B cell (primary cell): ENCODE measurements at regions not wholly inside any gene's neighbourhood (a gene's known extent, or its start where the extent isn't known, plus 50 kb on each side); places are given as distances from the start of the nearest gene placed in this dataset.
"Not testable (repeated sequence)": the region's sequence is repeated elsewhere in the genome, so short reads cannot be mapped to it uniquely, and the experiment has no call there.

ENCODE experiments used
- ATAC-seq: fragments of 200-7000 bp; cut with Tn5 transposase; one replicate; pipeline ENCODE4 v1.10.0; 2021; ENCODE audit warnings: low read depth, mild to moderate bottlenecking, moderate number of reproducible peaks, moderate library complexity
- CTCF ChIA-PET: fragments of 350-600 bp; sonication (Branson Sonifier 250); formaldehyde crosslinking; loops from one replicate; lab custom pipeline; 2021; ENCODE audit warnings: antibody characterized with exemption, inconsistent platforms; lab: Charles Lee
- POLR2A ChIA-PET: fragments of 350-600 bp; sonication (Branson Sonifier 250); formaldehyde crosslinking; loops from one replicate; lab custom pipeline; 2021; ENCODE audit warnings: antibody characterized with exemption; lab: Charles Lee
- DNase-seq: peaks from one replicate; pipeline ENCODE4 v3.0.0; 2013
- H2AFZ ChIP-seq: 2 replicates; pipeline ENCODE4 v1.6.1; 2012; ENCODE audit warnings: mild to moderate bottlenecking, low read depth, low read length; ENCODE audit not compliant: insufficient read depth, poor library complexity, severe bottlenecking
- H3K27ac ChIP-seq, 2 donors: 1 replicate in 1 of 2; 2 replicates in 1 of 2; pipeline ENCODE4 v1.5.1; 2012 to 2013; ENCODE audit warnings: low read length in 2 of 2, mild to moderate bottlenecking in 2 of 2, moderate library complexity in 1 of 2
- H3K27me3 ChIP-seq, 4 experiments: fragments of 200-600 bp in 1 of 4; sonication (generic) in 1 of 4; replicated peaks in 1 of 4; 1 replicate in 2 of 4; 2 replicates in 2 of 4; pipeline versions ENCODE4 v1.6.1 to v1.7.0; 2013 to 2016; ENCODE audit warnings: low read length in 3 of 4, mild to moderate bottlenecking in 2 of 4, mixed read lengths in 1 of 4, moderate library complexity in 1 of 4; ENCODE audit not compliant: insufficient read depth in 4 of 4, control insufficient read depth in 3 of 4; ENCODE audit errors: control extremely low read depth in 1 of 4
- H3K36me3 ChIP-seq, 2 experiments: replicated peaks in 1 of 2; 1 replicate in 1 of 2; 2 replicates in 1 of 2; pipeline versions ENCODE4 v1.6.1 to v1.7.1; 2013; ENCODE audit warnings: low read length in 1 of 2; ENCODE audit not compliant: insufficient read depth in 2 of 2, control insufficient read depth in 1 of 2; ENCODE audit errors: control extremely low read depth in 1 of 2, extremely low read depth in 1 of 2
- H3K4me1 ChIP-seq, 2 donors: fragments of 200-600 bp in 1 of 2; sonication (generic) in 1 of 2; 1 replicate in 1 of 2; 2 replicates in 1 of 2; pipeline versions ENCODE4 v1.5.1 to v1.6.1; 2013 to 2017; ENCODE audit warnings: low read length in 2 of 2; ENCODE audit not compliant: control insufficient read depth in 2 of 2, insufficient read depth in 2 of 2
- H3K4me2 ChIP-seq: replicated peaks from 2 replicates; pipeline ENCODE3; 2012; ENCODE audit warnings: mild to moderate bottlenecking, low read depth, low read length; ENCODE audit not compliant: poor library complexity, severe bottlenecking
- H3K4me3 ChIP-seq, 5 experiments: fragments of 200-600 bp in 1 of 5; sonication (generic) in 1 of 5; 1 replicate in 3 of 5; 2 replicates in 2 of 5; pipeline versions ENCODE4 v1.5.1 to v1.7.0; 2011 to 2016; ENCODE audit warnings: low read length in 4 of 5, mild to moderate bottlenecking in 4 of 5, low read depth in 2 of 5, control low read depth in 1 of 5, moderate library complexity in 1 of 5; ENCODE audit not compliant: insufficient read depth in 1 of 5; ENCODE audit errors: control extremely low read depth in 1 of 5, extremely low read depth in 1 of 5
- H3K79me2 ChIP-seq: fragments of 200-600 bp; sonication (generic); one replicate; pipeline ENCODE4 v1.6.0; 2016; ENCODE audit warnings: low read length; ENCODE audit not compliant: control insufficient read depth, insufficient read depth
- H3K9ac ChIP-seq: fragments of 200-600 bp; sonication (generic); 2 replicates; pipeline ENCODE4 v1.6.1; 2017; ENCODE audit warnings: mild to moderate bottlenecking, low read length, moderate library complexity
- H3K9me3 ChIP-seq, 3 donors: one replicate each; pipeline versions ENCODE4 v1.6.1 to v1.7.1; 2013; ENCODE audit warnings: low read length in 2 of 3; ENCODE audit not compliant: control insufficient read depth in 2 of 3, insufficient read depth in 1 of 3; ENCODE audit errors: control extremely low read depth in 1 of 3
- H4K20me1 ChIP-seq: 2 replicates; pipeline ENCODE4 v1.6.0; 2012; ENCODE audit warnings: mild to moderate bottlenecking, low read length; ENCODE audit not compliant: insufficient read depth, control insufficient read depth, poor library complexity, severe bottlenecking
- H3K27ac Mint-ChIP-seq: one replicate; pipeline ENCODE4 v1.8.0; 2021; ENCODE audit warnings: mixed read lengths
- H3K27me3 Mint-ChIP-seq: one replicate; pipeline ENCODE4 v1.8.0; 2021; ENCODE audit warnings: mixed read lengths
- H3K4me1 Mint-ChIP-seq: one replicate; pipeline ENCODE4 v1.8.0; 2021; ENCODE audit warnings: mixed read lengths
- H3K4me3 Mint-ChIP-seq: one replicate; pipeline ENCODE4 v1.8.0; 2021; ENCODE audit warnings: mixed read lengths
- H3K9me3 Mint-ChIP-seq: one replicate; pipeline ENCODE4 v1.8.0; 2022; ENCODE audit warnings: mixed read lengths; ENCODE audit not compliant: insufficient read depth
- CTCF ChIP-seq: fragments of 200-600 bp; IDR thresholded peaks from one replicate; pipeline ENCODE4 v1.8.0; 2022; ENCODE audit warnings: antibody characterized with exemption, mild to moderate bottlenecking
- EZH2 ChIP-seq: IDR thresholded peaks from 2 replicates; pipeline ENCODE4 v1.6.1; 2012; ENCODE audit warnings: borderline replicate concordance, low read depth, mild to moderate bottlenecking, moderate library complexity, low read length; ENCODE audit not compliant: insufficient read depth, poor library complexity, severe bottlenecking
- WGBS: methylation state at CpG from one replicate; pipeline ENCODE4 v1.1.5; 2013; ENCODE audit warnings: missing lambda C conversion rate; ENCODE audit not compliant: insufficient coverage; 5-methylcytosine and 5-hydroxymethylcytosine counted together
- intact Hi-C: fragments of 100-400 bp; cut with micrococcal nuclease; formaldehyde crosslinking; loops from one replicate; pipeline ENCODE4 v1.10.0; 2022

GRCh38 chr5:108459769-108460168 is 77.9 kb upstream of the FBXL17 start:
- peaks cover 5% of the 10 kb centered on the region for H3K4me1 Mint-ChIP-seq
- no peak overlapping the region for H3K4me3 Mint-ChIP-seq
- DNase-seq (no peak), ATAC-seq (no peak)
- Histone ChIP-seq H2AFZ (no peak overlapping the region), H3K36me3 (no peaks in the 10 kb centered on the region), H3K4me3 (no peak overlapping the region), H3K4me2 (no peak overlapping the region), H3K4me1 (no peaks in the 10 kb centered on the region), H3K9ac (no peak overlapping the region), H3K9me3 (peaks cover 0 to 1% (median 0%) of the 10 kb centered on the region in 3 donors), H3K79me2 (no peaks in the 10 kb centered on the region), H3K27me3 (peaks cover 0 to 5% (median 1%) of the 10 kb centered on the region in 4 experiments), H4K20me1 (no peaks in the 10 kb centered on the region), H3K27ac (no peak overlapping the region)
- H3K27me3 Mint-ChIP-seq: peaks cover 11% of the 10 kb centered on the region
- WGBS: 94% methylated on average over 2 of the region's 2 CpGs
- peaks cover 1% of the 10 kb centered on the region for H3K9me3 Mint-ChIP-seq
- intact Hi-C loops: no loop called here
- CTCF ChIA-PET: no interaction called here
- TF ChIP-seq CTCF (no peak), EZH2 (no peak)
- POLR2A ChIA-PET: no interaction called here
- H3K27ac Mint-ChIP-seq: no peak overlapping the region

GRCh38 chr5:108451269-108451668 is 69.4 kb upstream of the FBXL17 start:
- Histone ChIP-seq H3K4me3 (no peak overlapping the region), H2AFZ (no peak overlapping the region), H3K4me2 (no peak overlapping the region), H4K20me1 (no peaks in the 10 kb centered on the region), H3K4me1 (no peaks in the 10 kb centered on the region), H3K36me3 (no peaks in the 10 kb centered on the region), H3K27ac (no peak overlapping the region), H3K9ac (no peak overlapping the region), H3K27me3 (no peaks in the 10 kb centered on the region), H3K9me3 (peaks cover 1 to 12% (median 5%) of the 10 kb centered on the region in 3 donors), H3K79me2 (no peaks in the 10 kb centered on the region)
- intact Hi-C loops: no loop called here
- ChIA-PET POLR2A (no interaction called here), CTCF (interaction anchor here (1.0 kb wide), 1 partner anchor 191 kb away, joined by 3 read pairs; no protein-coding TSS in a partner anchor)
- TF ChIP-seq EZH2: no peak
- no peak for TF ChIP-seq CTCF
- no peak for ATAC-seq
- no peak for DNase-seq
- no peaks in the 10 kb centered on the region for H3K4me1 Mint-ChIP-seq
- no peak overlapping the region for H3K27ac Mint-ChIP-seq
- peaks cover 13% of the 10 kb centered on the region for H3K9me3 Mint-ChIP-seq
- peaks cover 6% of the 10 kb centered on the region for H3K27me3 Mint-ChIP-seq
- H3K4me3 Mint-ChIP-seq: no peak overlapping the region

- H3K36me3 ChIP-seq, H3K9me3 Mint-ChIP-seq, H3K9ac ChIP-seq, H3K4me1 Mint-ChIP-seq, H3K27ac Mint-ChIP-seq, H3K4me3 Mint-ChIP-seq, H3K4me2 ChIP-seq, ATAC-seq, intact Hi-C loops, H3K27me3 Mint-ChIP-seq, H3K27me3 ChIP-seq, H4K20me1 ChIP-seq, H3K4me1 ChIP-seq, CTCF ChIA-PET, H3K9me3 ChIP-seq, H2AFZ ChIP-seq, H3K79me2 ChIP-seq, POLR2A ChIA-PET, H3K4me3 ChIP-seq, H3K27ac ChIP-seq, DNase-seq: not testable (repeated sequence)
- no CpG with 5 or more reads among the region's 3 CpGs for WGBS
Observed at GRCh38 chr5:108444130-108444529, 62.2 kb upstream of the FBXL17 start.
